ENCODE measurements at regions not wholly inside any gene's neighbourhood (a gene's known extent, or its start where the extent isn't known, plus 50 kb on each side); places are given as distances from the start of the nearest gene placed in this dataset.

DNA sequence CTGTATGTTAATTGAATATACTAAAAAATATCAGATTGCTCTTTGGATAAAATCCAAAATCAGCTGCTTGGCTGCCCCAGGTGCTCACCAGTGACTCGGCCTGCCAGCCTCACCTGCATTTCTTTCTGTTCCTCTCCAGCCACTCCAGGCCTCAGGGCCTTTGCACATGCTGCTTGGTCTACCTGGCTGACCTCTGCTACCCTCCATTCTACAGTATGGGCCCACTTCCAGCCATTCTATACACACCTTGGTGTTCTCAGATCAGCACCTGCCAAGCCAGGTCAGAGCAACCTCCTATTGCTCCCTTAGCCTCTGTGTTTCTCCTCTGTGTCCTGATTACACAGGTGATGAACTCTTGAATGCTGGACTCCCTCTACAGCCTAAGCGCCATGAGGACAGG lies 106.6 kb upstream of the TWIST2 start:
- Mint-ChIP-seq H3K27ac (ENCODE audit: unreplicated experiment) (no peak overlapping the region), H3K4me1 (ENCODE audit: low read depth) (no peaks in the 10 kb centered on the region), H3K36me3 (ENCODE audit: low read depth) (peaks cover 3% of the 10 kb centered on the region), H3K4me3 (ENCODE audit: unreplicated experiment) (no peak overlapping the region), H3K9me3 (ENCODE audit: low read depth) (peaks cover 15% of the 10 kb centered on the region), H3K27me3 (ENCODE audit: low read depth) (peaks cover 27% of the 10 kb centered on the region)
- TF ChIP-seq, protein P1, sequence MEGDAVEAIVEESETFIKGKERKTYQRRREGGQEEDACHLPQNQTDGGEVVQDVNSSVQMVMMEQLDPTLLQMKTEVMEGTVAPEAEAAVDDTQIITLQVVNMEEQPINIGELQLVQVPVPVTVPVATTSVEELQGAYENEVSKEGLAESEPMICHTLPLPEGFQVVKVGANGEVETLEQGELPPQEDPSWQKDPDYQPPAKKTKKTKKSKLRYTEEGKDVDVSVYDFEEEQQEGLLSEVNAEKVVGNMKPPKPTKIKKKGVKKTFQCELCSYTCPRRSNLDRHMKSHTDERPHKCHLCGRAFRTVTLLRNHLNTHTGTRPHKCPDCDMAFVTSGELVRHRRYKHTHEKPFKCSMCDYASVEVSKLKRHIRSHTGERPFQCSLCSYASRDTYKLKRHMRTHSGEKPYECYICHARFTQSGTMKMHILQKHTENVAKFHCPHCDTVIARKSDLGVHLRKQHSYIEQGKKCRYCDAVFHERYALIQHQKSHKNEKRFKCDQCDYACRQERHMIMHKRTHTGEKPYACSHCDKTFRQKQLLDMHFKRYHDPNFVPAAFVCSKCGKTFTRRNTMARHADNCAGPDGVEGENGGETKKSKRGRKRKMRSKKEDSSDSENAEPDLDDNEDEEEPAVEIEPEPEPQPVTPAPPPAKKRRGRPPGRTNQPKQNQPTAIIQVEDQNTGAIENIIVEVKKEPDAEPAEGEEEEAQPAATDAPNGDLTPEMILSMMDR (IDR thresholded peaks at IDR 0.05): no peak
- no peak for DNase-seq (ENCODE audit: low spot score)

DNA sequence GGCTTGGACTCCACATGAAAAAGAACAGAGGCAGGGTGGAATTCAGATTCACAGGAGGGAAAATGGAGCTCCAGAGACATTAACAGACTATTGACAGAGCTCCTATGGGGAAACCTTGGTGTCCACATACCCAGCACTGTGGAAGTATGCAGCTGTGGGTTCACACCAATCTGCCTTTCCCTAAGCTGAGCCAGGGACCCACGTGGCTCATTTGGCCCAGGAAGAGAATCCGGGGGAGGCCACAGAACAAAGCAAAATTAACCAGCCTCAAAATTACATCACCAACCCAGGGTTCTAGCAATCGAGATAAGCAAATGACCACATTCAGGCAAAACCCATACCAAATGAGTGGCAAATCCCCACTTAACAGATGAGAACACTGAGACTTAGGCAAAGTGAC lies 105.8 kb upstream of the TWIST2 start:
- DNase-seq (ENCODE audit: low spot score): no peak
- H3K4me1 Mint-ChIP-seq (ENCODE audit: low read depth): no peaks in the 10 kb centered on the region
- H3K36me3 Mint-ChIP-seq (ENCODE audit: low read depth): peaks cover 3% of the 10 kb centered on the region
- no peak overlapping the region for H3K27ac Mint-ChIP-seq (ENCODE audit: unreplicated experiment)
- peaks cover 14% of the 10 kb centered on the region for H3K9me3 Mint-ChIP-seq (ENCODE audit: low read depth)
- H3K4me3 Mint-ChIP-seq (ENCODE audit: unreplicated experiment): no peak overlapping the region
- H3K27me3 Mint-ChIP-seq (ENCODE audit: low read depth): peaks cover 24% of the 10 kb centered on the region
- TF ChIP-seq, protein P1 (IDR thresholded peaks at IDR 0.05): no peak

DNA sequence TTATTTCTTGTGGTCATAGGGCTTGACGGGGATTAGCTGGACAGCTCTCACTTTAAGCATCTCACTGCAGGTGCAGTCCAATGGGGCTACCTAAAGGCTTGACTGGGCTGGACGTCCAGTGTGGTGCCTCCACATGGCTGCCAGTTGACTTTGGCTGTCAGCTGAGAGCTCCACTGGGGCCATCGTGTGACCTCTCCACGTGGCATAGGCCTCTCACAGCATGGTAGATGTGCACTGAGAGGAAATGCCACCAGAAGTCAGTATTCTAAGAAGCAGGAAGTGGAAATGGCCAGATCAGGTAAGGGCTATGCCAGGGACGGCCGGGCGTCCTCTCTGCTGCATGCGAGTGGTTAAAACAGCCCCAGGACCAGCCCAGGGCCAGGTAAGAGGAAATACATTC lies 105.2 kb upstream of the TWIST2 start:
- H3K36me3 Mint-ChIP-seq (ENCODE audit: low read depth): peaks cover under 1% of the 10 kb centered on the region
- no peak overlapping the region for H3K27ac Mint-ChIP-seq (ENCODE audit: unreplicated experiment)
- H3K4me3 Mint-ChIP-seq (ENCODE audit: unreplicated experiment): no peak overlapping the region
- H3K4me1 Mint-ChIP-seq (ENCODE audit: low read depth): no peaks in the 10 kb centered on the region
- no peak for DNase-seq (ENCODE audit: low spot score)
- peaks cover 19% of the 10 kb centered on the region for H3K27me3 Mint-ChIP-seq (ENCODE audit: low read depth)
- peaks cover 8% of the 10 kb centered on the region for H3K9me3 Mint-ChIP-seq (ENCODE audit: low read depth)
- TF ChIP-seq, protein P1 (IDR thresholded peaks at IDR 0.05): no peak

DNA sequence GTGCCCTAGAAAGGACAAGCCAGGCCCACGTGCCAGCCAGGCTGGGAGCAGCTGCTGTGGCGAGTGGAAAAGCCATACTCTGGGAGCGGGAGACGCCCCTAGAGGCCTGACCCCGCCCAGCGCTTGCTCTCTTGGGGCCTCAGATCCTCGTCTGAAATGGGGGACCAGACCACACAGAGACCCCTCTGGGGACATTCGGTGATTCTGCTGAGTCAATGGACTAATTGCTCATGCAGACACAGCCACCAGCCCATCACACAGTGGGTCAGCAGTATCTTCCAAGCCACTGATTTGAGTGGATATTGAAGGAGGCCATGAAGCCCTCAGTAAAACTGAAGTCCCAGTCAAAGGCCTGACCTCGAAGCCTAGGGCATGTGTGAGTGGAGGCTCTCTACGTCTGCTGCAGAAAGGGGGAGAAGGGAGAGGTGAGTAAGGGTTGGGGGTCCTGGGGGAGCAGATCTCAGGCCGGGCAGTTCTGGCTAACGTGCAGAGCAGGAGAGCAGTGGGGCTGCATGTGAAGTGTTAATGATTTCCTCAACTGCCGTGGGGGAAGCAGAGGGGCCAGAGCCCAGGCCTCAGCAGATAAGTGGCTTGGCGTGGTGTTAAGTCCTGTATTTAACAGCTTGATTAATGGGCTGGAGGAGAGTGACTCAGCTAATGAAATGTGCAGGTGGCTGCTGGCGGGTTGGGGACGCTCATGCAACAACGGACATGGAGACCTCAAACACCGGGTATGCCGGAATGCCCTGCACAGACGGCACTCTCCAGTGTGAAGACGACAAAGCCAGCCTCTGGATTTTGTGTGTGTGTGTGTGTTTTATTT lies 104.4 kb upstream of the TWIST2 start:
- Mint-ChIP-seq H3K4me1 (ENCODE audit: low read depth) (no peaks in the 10 kb centered on the region), H3K27ac (ENCODE audit: unreplicated experiment) (no peak overlapping the region), H3K4me3 (ENCODE audit: unreplicated experiment) (no peak overlapping the region), H3K27me3 (ENCODE audit: low read depth) (peaks cover 16% of the 10 kb centered on the region), H3K36me3 (ENCODE audit: low read depth) (no peaks in the 10 kb centered on the region), H3K9me3 (ENCODE audit: low read depth) (peaks cover 7% of the 10 kb centered on the region)
- TF ChIP-seq, protein P1 (IDR thresholded peaks at IDR 0.05): no peak
- DNase-seq (ENCODE audit: low spot score): no peak

DNA sequence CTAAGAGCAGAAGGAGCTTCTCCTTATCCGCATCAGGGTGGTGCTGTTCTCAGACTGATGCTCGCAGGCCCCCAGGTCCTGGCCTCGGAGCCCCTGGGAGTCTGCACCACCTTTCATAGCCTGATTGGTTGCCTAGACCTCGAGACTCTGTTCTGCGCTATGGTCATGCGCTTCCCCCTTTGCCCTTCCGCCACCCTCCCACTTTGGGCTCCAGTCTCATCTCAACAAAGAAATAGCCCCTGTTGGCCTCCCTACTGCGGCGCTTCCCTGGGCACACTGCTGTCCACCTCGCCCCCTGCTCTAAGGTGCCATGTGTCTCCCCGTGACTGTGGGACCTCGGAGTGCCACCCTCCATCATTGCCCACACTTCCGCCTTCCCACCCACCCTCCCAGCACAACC lies 102.9 kb upstream of the TWIST2 start:
- Mint-ChIP-seq H3K4me3 (ENCODE audit: unreplicated experiment) (no peak overlapping the region), H3K27ac (ENCODE audit: unreplicated experiment) (no peak overlapping the region), H3K9me3 (ENCODE audit: low read depth) (peaks cover 17% of the 10 kb centered on the region), H3K36me3 (ENCODE audit: low read depth) (peaks cover 4% of the 10 kb centered on the region), H3K4me1 (ENCODE audit: low read depth) (no peaks in the 10 kb centered on the region), H3K27me3 (ENCODE audit: low read depth) (peaks cover 17% of the 10 kb centered on the region)
- no peak for DNase-seq (ENCODE audit: low spot score)
- TF ChIP-seq, protein P1 (IDR thresholded peaks at IDR 0.05): no peak
